NCI-H1105 treated with DMSO at 0.1 percent for 48 hours (cell line): ENCODE measurements at regions not wholly inside any gene's neighbourhood (a gene's known extent, or its start where the extent isn't known, plus 50 kb on each side); places are given as distances from the start of the nearest gene placed in this dataset.
"Not testable (repeated sequence)": the region's sequence is repeated elsewhere in the genome, so short reads cannot be mapped to it uniquely, and the experiment has no call there.

Experiments used
- DNase-seq: peaks from one replicate; lab custom pipeline; 2025; lab: John Stamatoyannopoulos, UW

GRCh38 chr4:173608632-173609031, 78.6 kb upstream of the HAND2 start:
- not testable (repeated sequence) for DNase-seq

GRCh38 chr4:173591760-173592159, 61.7 kb upstream of the HAND2 start:
- no peak for DNase-seq

- DNase-seq = no peak
Measured at GRCh38 chr4:173590697-173591096, 60.7 kb upstream of the HAND2 start.

GRCh38 chr4:173585876-173586572, 56.0 kb upstream of the HAND2 start:
- DNase-seq = no peak

- DNase-seq = no peak
Measured at GRCh38 chr4:173584506-173584905, 54.5 kb upstream of the HAND2 start.
